SK-N-SH treated with all-trans-retinoic acid at 6 μM for 48 hours (cell line): ENCODE measurements at regions not wholly inside any gene's neighbourhood (a gene's known extent, or its start where the extent isn't known, plus 50 kb on each side); places are given as distances from the start of the nearest gene placed in this dataset.
"Not testable (repeated sequence)": the region's sequence is repeated elsewhere in the genome, so short reads cannot be mapped to it uniquely, and the experiment has no call there.

Experiments used
- CREB5 ChIP-seq: fragments of 250-450 bp; sonication (Bioruptor Pico); IDR thresholded peaks from 2 replicates; pipeline ENCODE4 v1.5.1; 2020; ENCODE audit warnings: low read depth, mild to moderate bottlenecking, moderate library complexity
- GLIS3 ChIP-seq: fragments of 250-450 bp; sonication (Bioruptor Pico); IDR thresholded peaks from 2 replicates; pipeline ENCODE4 v1.5.0; 2020; ENCODE audit warnings: mild to moderate bottlenecking, moderate library complexity
- PATZ1 ChIP-seq: fragments of 250-450 bp; sonication (Bioruptor Pico); IDR thresholded peaks from 2 replicates; pipeline ENCODE4 v1.8.0; 2020; ENCODE audit warnings: mild to moderate bottlenecking, moderate library complexity, borderline replicate concordance
- RARB ChIP-seq: fragments of 250-450 bp; sonication (Bioruptor Pico); IDR thresholded peaks from 2 replicates; pipeline ENCODE4 v1.8.0; 2021; ENCODE audit warnings: mild to moderate bottlenecking, moderate library complexity
- TOX ChIP-seq: fragments of 250-450 bp; sonication (Bioruptor Pico); IDR thresholded peaks from 2 replicates; pipeline ENCODE4 v1.8.0; 2021; ENCODE audit warnings: mild to moderate bottlenecking, moderate library complexity, borderline replicate concordance
- TSHZ2 ChIP-seq: fragments of 250-450 bp; sonication (Bioruptor Pico); IDR thresholded peaks from 2 replicates; pipeline ENCODE4 v1.5.0; 2020; ENCODE audit warnings: mild to moderate bottlenecking, moderate library complexity
- ZFP3 ChIP-seq: fragments of 250-450 bp; sonication (Bioruptor Pico); IDR thresholded peaks from 2 replicates; pipeline ENCODE4 v1.5.0; 2020; ENCODE audit warnings: mild to moderate bottlenecking, moderate library complexity
- ZFP30 ChIP-seq: fragments of 450-650 bp; formaldehyde crosslinking; IDR thresholded peaks from 2 replicates; pipeline ENCODE4 v1.5.0; 2022; ENCODE audit warnings: mild to moderate bottlenecking, moderate library complexity
- ZNF8 ChIP-seq: fragments of 450-650 bp; formaldehyde crosslinking; IDR thresholded peaks from 2 replicates; pipeline ENCODE4 v1.5.0; 2020; ENCODE audit warnings: mild to moderate bottlenecking, moderate library complexity

GRCh38 chr7:76926416-76926815, 105.7 kb downstream of the SPDYE17 start:
- TF ChIP-seq ZNF8 (CRISPR knock-in tag); ZFP3 (CRISPR knock-in tag); PATZ1 (CRISPR knock-in tag); RARB; TOX; ZFP30 (CRISPR knock-in tag); GLIS3 (CRISPR knock-in tag); TSHZ2 (CRISPR knock-in tag); CREB5 (CRISPR knock-in tag): not testable (repeated sequence)
